Loucy (cell line): ENCODE measurements at regions not wholly inside any gene's neighbourhood (a gene's known extent, or its start where the extent isn't known, plus 50 kb on each side); places are given as distances from the start of the nearest gene placed in this dataset.

Experiments
- H2AFZ ChIP-seq: fragments of 200-600 bp; sonication (generic); 2 replicates; pipeline ENCODE4 v1.6.0; 2016; ENCODE audit warnings: antibody characterized with exemption, mild to moderate bottlenecking, low read length, moderate library complexity
- H3F3A ChIP-seq: fragments of 200-600 bp; 2 replicates; pipeline ENCODE4 v1.6.0; 2016; ENCODE audit warnings: antibody characterized with exemption, low read depth, mild to moderate bottlenecking
- H3K27me3 ChIP-seq: fragments of 200-600 bp; sonication (generic); 2 replicates; pipeline ENCODE4 v1.6.1; 2014; ENCODE audit warnings: low read length, mild to moderate bottlenecking; ENCODE audit not compliant: insufficient read depth, poor library complexity, severe bottlenecking
- H3K36me3 ChIP-seq: fragments of 200-600 bp; sonication (generic); 2 replicates; pipeline ENCODE4 v1.6.1; 2016; ENCODE audit warnings: low read length; ENCODE audit not compliant: insufficient read depth
- H3K4me1 ChIP-seq: fragments of 200-600 bp; sonication (generic); 2 replicates; pipeline ENCODE4 v1.5.1; 2014; ENCODE audit warnings: low read length, mild to moderate bottlenecking; ENCODE audit not compliant: insufficient read depth, poor library complexity, severe bottlenecking
- H3K4me2 ChIP-seq: fragments of 200-600 bp; sonication (generic); 2 replicates; pipeline ENCODE4 v1.6.0; 2014; ENCODE audit warnings: antibody characterized with exemption, low read length, low read depth, mild to moderate bottlenecking; ENCODE audit not compliant: poor library complexity, severe bottlenecking
- H3K4me3 ChIP-seq: fragments of 200-600 bp; sonication (generic); 2 replicates; pipeline ENCODE4 v1.5.1; 2014; ENCODE audit warnings: low read length, mild to moderate bottlenecking, mixed read lengths; ENCODE audit not compliant: poor library complexity, severe bottlenecking
- H3K79me2 ChIP-seq: fragments of 200-600 bp; sonication (generic); 2 replicates; pipeline ENCODE4 v1.6.1; 2014; ENCODE audit warnings: low read length; ENCODE audit not compliant: insufficient read depth
- H3K9ac ChIP-seq: fragments of 200-600 bp; sonication (generic); 2 replicates; pipeline ENCODE4 v1.6.0; 2014; ENCODE audit warnings: mild to moderate bottlenecking, low read depth, low read length, moderate library complexity; ENCODE audit not compliant: poor library complexity, severe bottlenecking
- H3K9me2 ChIP-seq: fragments of 200-600 bp; sonication (generic); replicated peaks from 2 replicates; pipeline ENCODE4 v1.6.1; 2016; ENCODE audit warnings: low read depth, low read length, mixed read lengths
- H3K9me3 ChIP-seq: fragments of 200-600 bp; sonication (generic); 2 replicates; pipeline ENCODE4 v1.6.1; 2014; ENCODE audit warnings: mild to moderate bottlenecking, antibody characterized with exemption, low read length, low read depth; ENCODE audit not compliant: insufficient read depth
- H4K20me1 ChIP-seq: fragments of 200-600 bp; sonication (generic); 2 replicates; pipeline ENCODE4 v1.6.0; 2014; ENCODE audit warnings: antibody characterized with exemption, low read length, mild to moderate bottlenecking; ENCODE audit not compliant: insufficient read depth, poor library complexity, severe bottlenecking
- CTCF ChIP-seq: fragments of 200-600 bp; sonication (generic); conservative IDR thresholded peaks from 2 replicates; pipeline ENCODE4 v1.5.1; 2014; ENCODE audit warnings: mild to moderate bottlenecking, antibody characterized with exemption, low read length
- EZH2phosphoT487 ChIP-seq: fragments of 200-600 bp; IDR thresholded peaks from 2 replicates; pipeline ENCODE4 v1.6.1; 2018; ENCODE audit warnings: antibody characterized with exemption, mild to moderate bottlenecking, moderate library complexity, borderline replicate concordance

- no peaks in the 10 kb centered on the region for H3K36me3 ChIP-seq
Observed at GRCh38 chr20:6184086-6184485, 61.3 kb upstream of the FERMT1 start.

GRCh38 chr20:6180531-6180930 lies 57.7 kb upstream of the FERMT1 start:
- Histone ChIP-seq H3K9me2 (no peaks in the 10 kb centered on the region), H3F3A (no peaks in the 10 kb centered on the region), H3K4me3 (no peak overlapping the region), H3K4me1 (no peaks in the 10 kb centered on the region), H2AFZ (no peak overlapping the region), H3K4me2 (no peak overlapping the region), H3K27me3 (no peaks in the 10 kb centered on the region), H3K79me2 (no peaks in the 10 kb centered on the region), H4K20me1 (no peaks in the 10 kb centered on the region), H3K9ac (no peak overlapping the region), H3K9me3 (no peaks in the 10 kb centered on the region), H3K36me3 (no peaks in the 10 kb centered on the region)
- TF ChIP-seq CTCF (no peak), EZH2phosphoT487 (no peak)

More at GRCh38 chr20:6184086-6184485, 61.3 kb upstream of the FERMT1 start:
- no peak overlapping the region for H2AFZ ChIP-seq
- no peaks in the 10 kb centered on the region for H3K79me2 ChIP-seq
- no peak overlapping the region for H3K4me3 ChIP-seq
- TF ChIP-seq CTCF (peak; percentile 21), EZH2phosphoT487 (no peak)
- no peaks in the 10 kb centered on the region for H3K9me2 ChIP-seq
- H3F3A ChIP-seq = no peaks in the 10 kb centered on the region
- no peak overlapping the region for H3K4me2 ChIP-seq
- no peaks in the 10 kb centered on the region for H3K27me3 ChIP-seq
- H4K20me1 ChIP-seq = no peaks in the 10 kb centered on the region
- H3K4me1 ChIP-seq = no peaks in the 10 kb centered on the region
- no peak overlapping the region for H3K9ac ChIP-seq
- H3K9me3 ChIP-seq = no peaks in the 10 kb centered on the region

GRCh38 chr20:6178537-6178936 lies 55.7 kb upstream of the FERMT1 start:
- H3K9ac ChIP-seq = no peak overlapping the region

More at GRCh38 chr20:6178537-6178936, 55.7 kb upstream of the FERMT1 start:
- Histone ChIP-seq H2AFZ (no peak overlapping the region), H3K9me2 (no peaks in the 10 kb centered on the region), H3F3A (no peaks in the 10 kb centered on the region), H3K79me2 (no peaks in the 10 kb centered on the region), H3K27me3 (no peaks in the 10 kb centered on the region), H3K9me3 (no peaks in the 10 kb centered on the region), H3K4me1 (no peaks in the 10 kb centered on the region), H3K36me3 (no peaks in the 10 kb centered on the region), H3K4me3 (no peak overlapping the region), H4K20me1 (no peaks in the 10 kb centered on the region), H3K4me2 (no peak overlapping the region)
- peak; percentile 47 for TF ChIP-seq CTCF
- no peak for TF ChIP-seq EZH2phosphoT487
